SK-N-SH treated with all-trans-retinoic acid at 6 μM for 48 hours (cell line): ENCODE measurements at regions not wholly inside any gene's neighbourhood (a gene's known extent, or its start where the extent isn't known, plus 50 kb on each side); places are given as distances from the start of the nearest gene placed in this dataset.

Source experiments
- ZFP3 ChIP-seq: fragments of 250-450 bp; sonication (Bioruptor Pico); IDR thresholded peaks from 2 replicates; pipeline ENCODE4 v1.5.0; 2020; ENCODE audit warnings: mild to moderate bottlenecking, moderate library complexity
- ZFP30 ChIP-seq: fragments of 450-650 bp; formaldehyde crosslinking; IDR thresholded peaks from 2 replicates; pipeline ENCODE4 v1.5.0; 2022; ENCODE audit warnings: mild to moderate bottlenecking, moderate library complexity
- TF ChIP-seq, protein P1 (sequence below): fragments of 250-450 bp; sonication (Bioruptor Pico); IDR thresholded peaks from 2 replicates; pipeline ENCODE4 v1.8.0; 2020; ENCODE audit warnings: mild to moderate bottlenecking, moderate library complexity, borderline replicate concordance

GRCh38 chr3:40908612-40909011, 290.7 kb upstream of the CTNNB1 start:
- no peak for TF ChIP-seq ZFP30 (CRISPR knock-in tag)
- TF ChIP-seq, protein P1, sequence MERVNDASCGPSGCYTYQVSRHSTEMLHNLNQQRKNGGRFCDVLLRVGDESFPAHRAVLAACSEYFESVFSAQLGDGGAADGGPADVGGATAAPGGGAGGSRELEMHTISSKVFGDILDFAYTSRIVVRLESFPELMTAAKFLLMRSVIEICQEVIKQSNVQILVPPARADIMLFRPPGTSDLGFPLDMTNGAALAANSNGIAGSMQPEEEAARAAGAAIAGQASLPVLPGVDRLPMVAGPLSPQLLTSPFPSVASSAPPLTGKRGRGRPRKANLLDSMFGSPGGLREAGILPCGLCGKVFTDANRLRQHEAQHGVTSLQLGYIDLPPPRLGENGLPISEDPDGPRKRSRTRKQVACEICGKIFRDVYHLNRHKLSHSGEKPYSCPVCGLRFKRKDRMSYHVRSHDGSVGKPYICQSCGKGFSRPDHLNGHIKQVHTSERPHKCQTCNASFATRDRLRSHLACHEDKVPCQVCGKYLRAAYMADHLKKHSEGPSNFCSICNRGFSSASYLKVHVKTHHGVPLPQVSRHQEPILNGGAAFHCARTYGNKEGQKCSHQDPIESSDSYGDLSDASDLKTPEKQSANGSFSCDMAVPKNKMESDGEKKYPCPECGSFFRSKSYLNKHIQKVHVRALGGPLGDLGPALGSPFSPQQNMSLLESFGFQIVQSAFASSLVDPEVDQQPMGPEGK (CRISPR knock-in tag): no peak
- TF ChIP-seq ZFP3 (CRISPR knock-in tag): no peak
